ENCODE measurements at regions not wholly inside any gene's neighbourhood (a gene's known extent, or its start where the extent isn't known, plus 50 kb on each side); places are given as distances from the start of the nearest gene placed in this dataset.
"Not testable (repeated sequence)": the region's sequence is repeated elsewhere in the genome, so short reads cannot be mapped to it uniquely, and the experiment has no call there.

- no peak for DNase-seq
Measured at GRCh38 chr4:187617113-187617512, 378.5 kb upstream of the ZFP42 start.

DNA sequence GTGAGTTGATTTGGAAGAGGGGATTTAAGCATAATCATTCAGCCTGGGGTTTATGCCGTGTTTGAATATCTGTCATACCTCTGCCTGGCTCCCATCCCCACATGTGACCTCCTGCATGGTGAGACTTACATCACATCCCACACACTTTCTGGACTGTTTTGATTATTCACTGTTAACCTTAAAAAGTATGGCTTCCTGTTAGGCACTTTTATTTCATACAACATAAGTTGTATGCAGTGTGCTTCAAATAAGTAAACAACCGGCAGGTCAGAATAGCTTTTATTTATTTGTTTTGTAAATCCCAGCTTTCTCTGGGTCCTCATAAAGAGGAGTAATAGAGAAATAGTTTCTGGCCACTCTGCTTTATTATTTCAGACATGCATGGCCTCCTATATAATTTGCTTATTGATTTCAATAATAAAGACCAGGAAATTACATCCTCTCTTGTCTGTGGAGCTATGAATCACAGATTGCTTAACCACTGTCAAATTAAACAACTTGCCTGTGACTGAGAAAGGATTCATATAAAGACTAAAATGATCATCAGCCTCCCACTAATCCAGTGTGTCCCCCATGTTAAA, 376.8 kb upstream of the ZFP42 start:
- no peak for DNase-seq

DNA sequence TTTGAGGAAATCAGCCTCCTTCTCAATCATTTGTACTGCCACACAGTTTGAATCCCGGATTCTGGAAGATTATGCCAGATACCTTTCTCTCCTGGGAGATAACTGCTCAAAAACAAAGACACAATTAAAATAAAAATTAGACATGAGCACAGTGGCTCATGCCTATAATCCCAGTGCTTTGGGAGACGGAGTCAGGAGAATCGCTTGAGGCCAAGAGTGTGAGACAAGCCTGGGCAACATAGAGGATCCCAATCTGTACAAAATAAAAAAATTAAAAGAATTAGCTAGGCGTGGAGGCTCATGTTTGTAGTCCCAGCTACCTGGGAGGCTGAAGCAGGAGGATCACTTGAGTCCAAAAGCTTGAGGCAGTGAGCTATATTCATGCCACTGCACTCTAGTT, 376.3 kb upstream of the ZFP42 start:
- DNase-seq, result no peak

- DNase-seq, result no peak
Measured at GRCh38 chr4:187632260-187632995, 363.1 kb upstream of the ZFP42 start.

DNA sequence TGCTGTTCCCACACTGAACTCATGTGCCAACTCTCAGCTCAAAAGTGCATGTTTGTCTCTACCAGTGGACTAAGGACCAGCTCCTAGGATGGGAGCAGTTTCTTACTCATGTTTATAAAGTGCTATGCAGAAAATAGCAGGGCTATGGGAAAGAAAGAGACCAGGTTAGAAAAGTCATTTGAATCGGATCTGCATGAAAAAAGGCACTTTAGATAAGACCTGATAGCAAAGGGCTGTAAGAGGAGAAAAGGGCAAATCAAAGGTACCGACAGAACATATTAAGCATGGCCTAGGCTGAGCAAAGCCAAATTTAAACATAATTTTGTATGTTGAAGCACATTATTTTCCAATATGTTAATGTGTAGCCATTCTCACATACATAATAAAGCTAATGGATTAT, 362.3 kb upstream of the ZFP42 start:
- DNase-seq, result no peak

DNA sequence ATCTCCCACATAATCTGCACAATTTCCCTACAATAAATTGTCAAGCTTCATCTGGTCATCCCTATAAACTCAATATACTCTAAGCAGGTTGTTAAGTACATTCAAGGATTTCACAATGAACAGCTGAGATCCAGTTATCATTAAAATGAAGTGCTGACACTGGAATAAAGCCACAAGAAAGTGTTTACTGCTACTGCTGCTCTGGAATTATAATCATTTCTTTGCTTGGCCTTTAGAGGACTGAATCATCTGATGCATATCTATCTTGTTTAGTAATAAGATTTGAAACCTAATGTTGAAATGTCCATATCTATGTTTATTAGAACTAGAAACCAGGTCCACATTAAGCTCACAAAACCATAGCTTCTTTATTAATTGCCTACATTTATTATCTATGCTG, 338.6 kb upstream of the ZFP42 start:
- no peak for DNase-seq

- DNase-seq, result no peak
Measured at GRCh38 chr4:187663076-187663475, 332.5 kb upstream of the ZFP42 start.

GRCh38 chr4:187664011-187664410, 331.6 kb upstream of the ZFP42 start:
- no peak for DNase-seq

DNA sequence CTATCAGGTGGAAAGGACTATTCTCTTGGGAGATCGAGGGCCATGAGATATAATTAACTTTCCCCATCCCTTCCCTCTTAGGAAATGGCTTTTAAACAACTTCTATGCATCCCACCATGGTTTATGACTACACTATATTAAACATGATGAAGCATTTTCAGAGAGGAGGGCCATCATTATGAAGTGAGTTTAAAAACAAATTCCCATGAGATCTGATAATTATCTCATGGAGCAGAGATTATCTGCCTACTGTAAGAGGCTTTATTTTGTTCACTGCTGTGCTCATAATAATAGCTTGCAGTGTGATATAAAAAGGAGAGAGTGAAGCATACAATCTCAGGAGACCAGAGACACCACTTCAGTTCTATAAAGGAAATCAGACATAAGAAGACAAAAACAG, 330.5 kb upstream of the ZFP42 start:
- DNase-seq, result no peak

DNA sequence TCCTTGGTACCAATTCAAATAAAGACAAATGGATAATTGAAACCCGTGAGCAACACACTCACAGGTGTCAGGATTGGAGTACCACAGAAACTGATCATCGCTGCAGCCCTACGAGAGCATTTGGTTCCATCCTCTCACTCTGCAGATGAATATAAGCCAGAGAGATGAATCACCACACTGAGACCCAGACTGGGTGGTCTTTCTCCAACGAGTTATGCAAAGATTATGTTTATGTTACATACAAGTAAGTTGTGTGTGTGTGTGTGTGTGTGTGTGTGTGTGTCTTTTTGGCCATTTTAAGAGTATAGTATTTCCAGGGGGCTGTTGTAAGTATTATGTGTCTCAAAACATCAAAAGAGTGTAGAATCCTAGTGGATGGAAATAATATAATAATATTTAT, 329.5 kb upstream of the ZFP42 start:
- no peak for DNase-seq

GRCh38 chr4:187666697-187667494, 328.7 kb upstream of the ZFP42 start:
- DNase-seq, result no peak

DNA sequence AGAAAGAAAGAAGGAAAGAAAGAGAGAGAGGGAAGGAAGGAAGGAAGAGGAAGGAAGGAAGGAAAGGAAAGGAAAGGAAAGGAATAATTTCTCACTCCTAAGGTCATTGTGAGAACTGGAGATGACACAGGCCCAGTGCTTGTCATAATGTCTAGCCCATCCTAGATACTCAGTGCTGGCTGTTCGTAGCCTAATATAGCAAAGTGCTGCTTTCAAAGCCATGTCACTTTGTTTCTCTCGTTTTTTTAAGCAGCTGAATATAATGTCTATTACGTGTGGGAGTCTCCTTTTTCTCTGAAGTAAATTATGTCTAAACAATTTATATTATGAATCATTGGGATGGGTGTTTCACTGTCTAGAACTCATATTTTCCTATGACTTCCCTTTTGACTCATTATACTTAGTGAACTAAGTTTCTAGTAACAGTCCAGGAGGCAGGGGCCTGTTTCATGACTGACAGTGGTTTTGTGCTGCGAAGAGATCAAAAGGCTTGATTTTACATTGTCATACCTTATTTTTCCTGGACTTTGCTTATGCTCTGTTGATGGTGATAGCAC, 327.0 kb upstream of the ZFP42 start:
- no peak for DNase-seq

DNA sequence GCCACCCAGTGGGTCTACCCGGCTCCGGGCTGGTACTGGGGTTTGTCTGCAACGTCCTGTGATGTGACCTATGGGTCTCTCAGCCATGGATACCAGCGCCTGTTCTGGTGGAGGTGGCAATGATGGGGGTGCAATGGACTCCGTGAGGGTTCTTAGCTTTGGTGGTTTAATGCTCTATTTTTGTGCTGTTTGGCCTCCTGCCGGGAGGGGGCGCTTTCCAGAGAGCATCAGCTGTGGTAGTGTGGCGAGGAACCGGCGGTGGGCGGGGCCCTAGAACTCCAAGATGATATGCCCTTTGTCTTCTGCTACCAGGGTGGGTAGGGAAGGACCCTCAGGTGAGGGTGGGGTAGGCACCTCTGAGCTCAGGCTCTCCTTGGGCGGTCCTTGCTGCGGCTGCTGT, 324.1 kb upstream of the ZFP42 start:
- DNase-seq, result not testable (repeated sequence)

GRCh38 chr4:187671958-187672357, 323.6 kb upstream of the ZFP42 start:
- DNase-seq, result not testable (repeated sequence)

DNA sequence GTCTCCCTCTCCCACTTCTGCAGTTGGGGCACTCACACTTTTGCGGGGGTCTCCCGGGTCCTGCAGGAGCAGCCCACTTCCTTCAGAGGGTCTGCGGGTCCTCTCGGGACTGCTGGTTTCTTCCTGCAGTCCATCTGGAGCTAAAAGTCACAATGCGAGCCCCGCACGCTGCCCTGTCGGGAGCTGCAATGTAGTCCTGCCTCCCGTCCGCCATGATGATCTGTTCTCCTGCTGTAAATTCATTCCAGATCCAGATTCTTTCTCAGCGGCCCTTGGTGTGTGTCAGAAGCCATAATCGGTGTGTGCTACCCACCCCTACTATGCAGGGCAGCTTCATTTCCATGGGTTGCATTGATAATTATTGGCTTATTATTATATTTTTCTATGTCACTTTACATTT, 323.0 kb upstream of the ZFP42 start:
- DNase-seq, result not testable (repeated sequence)

DNA sequence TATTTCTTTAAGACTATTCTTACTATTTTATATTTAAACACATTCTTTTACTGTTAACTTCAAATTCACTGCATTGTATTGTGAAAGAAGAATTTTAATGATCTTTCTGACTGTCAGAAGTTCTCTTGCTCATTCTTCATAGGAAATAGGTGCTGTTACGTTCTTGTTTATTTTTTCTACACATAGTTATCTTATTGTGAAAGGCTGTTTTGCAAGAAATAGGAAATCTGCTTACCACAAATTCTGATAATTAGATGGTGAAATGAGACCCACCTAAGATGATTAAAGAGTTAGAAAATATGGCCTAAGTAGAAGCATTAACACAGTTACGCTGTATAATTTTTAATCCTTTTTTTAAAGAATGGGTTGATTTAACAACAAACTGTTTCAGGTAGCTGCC, 316.1 kb upstream of the ZFP42 start:
- no peak for DNase-seq

GRCh38 chr4:187685247-187685646, 310.3 kb upstream of the ZFP42 start:
- DNase-seq, result no peak

DNA sequence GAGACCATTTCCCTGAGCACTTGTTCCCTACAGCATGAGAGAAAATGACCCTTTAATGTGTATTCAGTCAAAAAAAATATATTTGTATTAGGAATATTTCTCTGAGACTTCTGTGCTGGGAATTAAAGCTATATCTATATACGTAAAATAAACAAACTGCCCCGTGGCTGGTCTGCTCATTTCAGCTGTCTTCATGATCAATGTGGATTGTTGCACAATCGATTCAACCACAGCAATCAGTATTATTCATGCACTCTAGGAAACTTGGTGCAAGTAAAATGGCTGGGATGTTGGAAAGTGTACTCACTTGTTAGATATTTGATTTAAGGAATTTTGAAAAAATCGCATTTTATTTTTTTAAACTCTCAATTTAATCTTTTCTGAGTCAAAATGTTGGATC, 307.9 kb upstream of the ZFP42 start:
- DNase-seq, result no peak

DNA sequence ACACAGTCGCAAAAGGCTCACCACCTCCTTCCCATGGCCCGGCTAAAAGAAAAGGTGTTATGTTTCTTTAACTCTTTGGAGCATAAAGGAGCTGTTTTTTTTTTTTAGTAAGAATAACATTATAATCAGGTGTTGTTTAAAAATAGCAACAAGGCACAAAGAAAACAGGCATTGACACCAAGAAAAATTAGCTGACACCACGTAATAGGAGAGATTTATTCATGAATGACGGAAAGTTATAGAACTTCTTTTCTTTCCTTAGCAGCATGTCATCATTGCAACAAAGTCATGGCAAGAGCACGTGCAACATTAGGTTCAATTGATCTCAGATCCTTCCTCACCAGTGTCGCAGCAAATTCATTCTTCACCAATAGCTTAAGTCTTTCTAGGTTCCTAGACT, 302.9 kb upstream of the ZFP42 start:
- no peak for DNase-seq

DNA sequence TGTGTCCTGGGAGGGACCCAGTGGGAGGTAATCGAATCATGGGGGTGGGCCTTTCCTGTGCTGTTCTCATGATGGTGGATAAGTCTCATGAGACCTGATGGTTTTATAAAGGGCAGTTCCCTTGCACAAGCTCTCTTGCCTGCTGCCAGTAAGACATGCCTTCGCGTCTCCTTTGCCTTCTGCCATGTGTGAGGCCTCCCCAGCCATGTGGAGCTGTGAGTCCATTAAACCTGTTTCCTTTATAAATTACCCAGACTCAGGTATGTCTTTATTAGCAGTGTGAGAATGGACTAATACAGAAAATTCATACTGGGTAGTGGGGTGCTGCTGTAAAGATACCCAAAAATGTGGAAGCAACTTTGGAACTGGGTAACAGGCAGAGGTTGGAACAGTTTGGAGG, 300.0 kb upstream of the ZFP42 start:
- DNase-seq, result not testable (repeated sequence)

DNA sequence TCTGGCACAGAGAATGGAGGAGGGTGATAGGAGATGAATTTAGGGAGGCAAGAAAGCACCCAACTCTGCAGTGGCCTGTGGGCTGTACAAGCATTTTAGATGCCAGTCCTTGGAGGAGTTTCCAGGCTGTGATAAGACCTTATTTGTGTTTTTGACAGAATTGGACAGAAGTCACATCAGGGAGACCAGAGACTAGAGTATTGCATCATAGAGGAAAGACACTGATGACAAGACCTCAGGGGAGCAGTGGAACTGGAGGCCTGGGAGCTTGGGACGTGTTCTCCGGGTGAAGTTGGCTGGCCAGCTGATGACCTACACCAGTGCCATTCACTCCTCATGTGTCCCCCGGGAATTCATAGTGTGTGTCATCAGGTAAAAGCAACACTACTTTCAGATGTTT, 284.0 kb upstream of the ZFP42 start:
- no peak for DNase-seq

DNA sequence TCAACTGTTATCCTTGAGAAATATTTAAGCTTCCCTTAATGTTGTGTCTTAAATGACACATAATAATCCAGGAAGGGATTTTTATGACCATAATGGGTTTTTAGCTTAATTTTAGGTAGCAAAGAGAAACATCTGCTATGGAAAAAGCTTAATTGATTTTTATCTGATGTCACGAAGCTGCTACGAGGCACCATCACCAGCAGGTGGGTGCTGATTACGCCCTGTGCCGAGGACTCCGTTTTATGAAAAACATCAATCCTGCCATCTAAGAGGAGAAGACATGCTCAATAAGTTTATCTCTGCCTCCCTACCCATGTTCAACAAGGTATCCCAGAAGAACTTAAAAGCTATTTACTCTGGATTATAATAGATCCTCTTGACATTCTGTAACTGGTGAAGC, 280.6 kb upstream of the ZFP42 start:
- DNase-seq, result no peak

- no peak for DNase-seq
Measured at GRCh38 chr4:187715466-187715865, 280.1 kb upstream of the ZFP42 start.

DNA sequence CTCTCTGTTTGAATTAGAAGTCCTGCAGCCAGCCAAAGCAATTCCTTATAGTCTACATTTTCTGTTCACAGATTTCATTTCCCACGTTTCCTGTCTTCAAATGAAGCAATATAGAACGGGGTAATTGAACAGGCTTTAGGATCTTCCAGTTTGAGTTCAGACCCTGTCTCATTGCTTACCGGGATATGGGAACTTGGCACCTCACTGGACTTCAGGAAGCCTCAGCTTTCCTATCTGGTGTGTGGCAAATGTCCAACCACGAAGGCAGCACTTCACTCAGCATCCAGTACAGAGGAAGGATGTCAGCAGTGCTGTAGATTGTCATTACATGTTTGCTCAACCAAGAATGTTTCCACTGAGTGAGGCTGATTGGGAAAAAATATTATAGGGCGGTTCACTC, 271.1 kb upstream of the ZFP42 start:
- no peak for DNase-seq

Data from hematopoietic multipotent progenitor cell treated with erythropoietin and hydrocortisone succinate and interleukin-3 and kit ligand, for 4 days (in vitro differentiated cells).